PC-9 (cell line): ENCODE measurements at regions not wholly inside any gene's neighbourhood (a gene's known extent, or its start where the extent isn't known, plus 50 kb on each side); places are given as distances from the start of the nearest gene placed in this dataset.

Experiments used
- BruUV-seq: library from RNA; stranded (reverse); fragments of 400-500 nt; replicated peaks from 2 replicates; lab custom pipeline; 2021; lab: Mats Ljungman, UMichigan
- CTCF ChIA-PET: fragments of 300-600 bp; sonication (Branson Sonifier 250); formaldehyde crosslinking; loops from one replicate; lab custom pipeline; 2022; ENCODE audit warnings: antibody characterized with exemption; lab: Charles Lee
- POLR2A ChIA-PET: fragments of 300-600 bp; sonication (Branson Sonifier 250); formaldehyde crosslinking; loops from one replicate; lab custom pipeline; 2022; ENCODE audit warnings: antibody characterized with exemption; ENCODE audit not compliant: unreplicated experiment; lab: Charles Lee
- DNase-seq, 2 experiments: peaks; one replicate each; pipeline versions ENCODE4 v3.0.0 to v3.0.0-alpha.2; 2015 to 2022; ENCODE audit warnings: mixed read lengths in 1 of 2
- H2AFZ ChIP-seq: fragments of 200-600 bp; sonication (generic); 2 replicates; pipeline ENCODE4 v1.8.1; 2017; ENCODE audit warnings: antibody characterized with exemption
- H3F3A ChIP-seq: fragments of 200-600 bp; sonication (generic); 2 replicates; pipeline ENCODE4 v1.8.1; 2017; ENCODE audit warnings: antibody characterized with exemption, mild to moderate bottlenecking, low read depth; ENCODE audit not compliant: insufficient read depth
- H3K27ac ChIP-seq: fragments of 200-600 bp; sonication (generic); 2 replicates; pipeline ENCODE4 v1.6.1; 2016; ENCODE audit warnings: mixed run types
- H3K27me3 ChIP-seq: fragments of 200-600 bp; sonication (generic); 2 replicates; pipeline ENCODE4 v1.6.1; 2016; ENCODE audit warnings: low read depth, mixed run types; ENCODE audit not compliant: insufficient read depth
- H3K36me3 ChIP-seq: fragments of 200-600 bp; sonication (generic); 2 replicates; pipeline ENCODE4 v1.6.1; 2016; ENCODE audit warnings: low read depth, mixed run types
- H3K4me1 ChIP-seq: fragments of 200-600 bp; sonication (generic); replicated peaks from 2 replicates; pipeline ENCODE4 v1.6.1; 2016; ENCODE audit warnings: mixed run types; ENCODE audit not compliant: insufficient read depth
- H3K4me2 ChIP-seq: fragments of 200-600 bp; sonication (generic); 2 replicates; pipeline ENCODE4 v1.6.1; 2017; ENCODE audit warnings: mixed run types
- H3K4me3 ChIP-seq: fragments of 200-600 bp; sonication (generic); 2 replicates; pipeline ENCODE4 v1.6.1; 2016; ENCODE audit warnings: mixed run types
- H3K79me2 ChIP-seq: fragments of 200-600 bp; sonication (generic); 2 replicates; pipeline ENCODE4 v1.6.1; 2017; ENCODE audit warnings: low read depth, mixed run types
- H3K9me2 ChIP-seq: fragments of 200-600 bp; sonication (generic); 2 replicates; pipeline ENCODE4 v1.8.1; 2017; ENCODE audit warnings: mild to moderate bottlenecking; ENCODE audit not compliant: insufficient read depth
- H3K9me3 ChIP-seq: fragments of 200-600 bp; sonication (generic); 2 replicates; pipeline ENCODE4 v1.8.1; 2016; ENCODE audit warnings: low read depth; ENCODE audit not compliant: insufficient read depth
- H4K20me1 ChIP-seq: fragments of 200-600 bp; sonication (generic); 2 replicates; pipeline ENCODE4 v1.8.1; 2017; ENCODE audit not compliant: insufficient read depth
- EZH2 ChIP-seq: fragments of 200-600 bp; sonication (generic); IDR thresholded peaks from 2 replicates; pipeline ENCODE4 v1.8.0; 2017; ENCODE audit warnings: antibody characterized with exemption, low read depth
- intact Hi-C: fragments of 100-400 bp; cut with micrococcal nuclease; formaldehyde crosslinking; loops from one replicate; pipeline ENCODE4 v1.10.0; 2022; ENCODE audit not compliant: unreplicated experiment
- TF ChIP-seq, protein P1 (sequence below): fragments of 200-600 bp; sonication (generic); conservative IDR thresholded peaks from 2 replicates; pipeline ENCODE4 v1.6.1; 2017; ENCODE audit warnings: mixed run types, antibody characterized with exemption, mild to moderate bottlenecking, moderate library complexity

DNA sequence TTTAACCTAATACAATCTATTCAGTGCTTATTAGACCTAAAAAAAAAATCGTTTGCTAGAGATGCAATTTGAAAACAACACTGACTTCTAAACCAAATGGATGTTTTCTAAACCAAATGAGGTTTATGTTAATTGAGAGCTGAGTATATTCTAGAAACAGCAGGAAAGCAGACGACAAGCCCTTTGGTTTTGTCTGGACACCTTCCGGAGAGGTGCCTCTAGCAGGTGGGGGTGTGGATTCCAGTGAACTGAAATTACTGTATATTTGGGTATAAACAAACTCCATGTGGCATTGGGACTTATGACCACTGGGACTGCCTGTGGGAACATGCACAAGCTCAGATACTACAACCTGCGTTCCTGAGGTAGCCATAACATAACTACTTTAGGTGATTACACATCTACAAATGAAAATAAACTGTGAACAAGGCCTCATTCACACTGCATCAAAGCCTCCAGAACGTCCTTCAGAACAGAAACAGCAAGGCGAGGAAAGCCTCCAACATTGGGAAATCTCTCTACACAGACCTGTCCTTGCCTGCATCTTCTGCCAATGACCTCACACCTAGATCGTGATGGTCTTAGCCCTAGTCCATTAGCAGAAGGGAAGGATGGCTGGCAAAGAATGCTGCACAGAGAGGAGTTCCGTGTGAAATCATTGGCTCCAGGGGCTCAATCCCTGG is 206.8 kb upstream of the FOXQ1 start:
- intact Hi-C loops: no loop called here
- Histone ChIP-seq H3K9me2 (no peaks in the 10 kb centered on the region), H3K79me2 (no peaks in the 10 kb centered on the region), H3K4me1 (no peaks in the 10 kb centered on the region), H3K4me2 (no peak overlapping the region), H3K4me3 (no peak overlapping the region), H3K36me3 (no peaks in the 10 kb centered on the region), H3F3A (no peaks in the 10 kb centered on the region), H3K27ac (no peak overlapping the region), H3K9me3 (no peaks in the 10 kb centered on the region), H2AFZ (no peak overlapping the region), H4K20me1 (no peaks in the 10 kb centered on the region), H3K27me3 (no peaks in the 10 kb centered on the region)
- no peak for DNase-seq
- ChIA-PET CTCF (no interaction called here), POLR2A (no interaction called here)
- BruUV-seq: no TSS peak
- no peak for TF ChIP-seq EZH2
- TF ChIP-seq, protein P1, sequence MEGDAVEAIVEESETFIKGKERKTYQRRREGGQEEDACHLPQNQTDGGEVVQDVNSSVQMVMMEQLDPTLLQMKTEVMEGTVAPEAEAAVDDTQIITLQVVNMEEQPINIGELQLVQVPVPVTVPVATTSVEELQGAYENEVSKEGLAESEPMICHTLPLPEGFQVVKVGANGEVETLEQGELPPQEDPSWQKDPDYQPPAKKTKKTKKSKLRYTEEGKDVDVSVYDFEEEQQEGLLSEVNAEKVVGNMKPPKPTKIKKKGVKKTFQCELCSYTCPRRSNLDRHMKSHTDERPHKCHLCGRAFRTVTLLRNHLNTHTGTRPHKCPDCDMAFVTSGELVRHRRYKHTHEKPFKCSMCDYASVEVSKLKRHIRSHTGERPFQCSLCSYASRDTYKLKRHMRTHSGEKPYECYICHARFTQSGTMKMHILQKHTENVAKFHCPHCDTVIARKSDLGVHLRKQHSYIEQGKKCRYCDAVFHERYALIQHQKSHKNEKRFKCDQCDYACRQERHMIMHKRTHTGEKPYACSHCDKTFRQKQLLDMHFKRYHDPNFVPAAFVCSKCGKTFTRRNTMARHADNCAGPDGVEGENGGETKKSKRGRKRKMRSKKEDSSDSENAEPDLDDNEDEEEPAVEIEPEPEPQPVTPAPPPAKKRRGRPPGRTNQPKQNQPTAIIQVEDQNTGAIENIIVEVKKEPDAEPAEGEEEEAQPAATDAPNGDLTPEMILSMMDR: no peak

- H3K36me3 ChIP-seq: no peaks in the 10 kb centered on the region
- no peak overlapping the region for H3K4me3 ChIP-seq
- H3K27me3 ChIP-seq: no peaks in the 10 kb centered on the region
- H3K9me3 ChIP-seq: no peaks in the 10 kb centered on the region
- no peak overlapping the region for H2AFZ ChIP-seq
- TF ChIP-seq, protein P1: no peak
- no peak for TF ChIP-seq EZH2
- ChIA-PET POLR2A (no interaction called here), CTCF (no interaction called here)
- no peaks in the 10 kb centered on the region for H3K4me1 ChIP-seq
- H3K4me2 ChIP-seq: no peak overlapping the region
- intact Hi-C loops: no loop called here
- H3K9me2 ChIP-seq: no peaks in the 10 kb centered on the region
- BruUV-seq: no TSS peak
- H3F3A ChIP-seq: no peaks in the 10 kb centered on the region
- H3K27ac ChIP-seq: no peak overlapping the region
- no peak for DNase-seq
- H3K79me2 ChIP-seq: no peaks in the 10 kb centered on the region
- H4K20me1 ChIP-seq: no peaks in the 10 kb centered on the region
Measured at GRCh38 chr6:1103945-1104623, 207.8 kb upstream of the FOXQ1 start.

GRCh38 chr6:1103021-1103420 is 208.9 kb upstream of the FOXQ1 start:
- no peak overlapping the region for H2AFZ ChIP-seq
- H3F3A ChIP-seq: no peaks in the 10 kb centered on the region
- no TSS peak for BruUV-seq
- DNase-seq: no peak
- H3K4me2 ChIP-seq: no peak overlapping the region
- no peak overlapping the region for H3K4me3 ChIP-seq
- H4K20me1 ChIP-seq: no peaks in the 10 kb centered on the region
- H3K79me2 ChIP-seq: no peaks in the 10 kb centered on the region
- H3K27ac ChIP-seq: no peak overlapping the region
- H3K4me1 ChIP-seq: no peaks in the 10 kb centered on the region
- CTCF ChIA-PET: no interaction called here
- H3K27me3 ChIP-seq: no peaks in the 10 kb centered on the region
- intact Hi-C loops: no loop called here
- TF ChIP-seq, protein P1: no peak
- TF ChIP-seq EZH2: no peak
- H3K36me3 ChIP-seq: no peaks in the 10 kb centered on the region
- H3K9me2 ChIP-seq: no peaks in the 10 kb centered on the region
- POLR2A ChIA-PET: no interaction called here
- H3K9me3 ChIP-seq: no peaks in the 10 kb centered on the region
